HCT116 (cell line): ENCODE measurements at regions not wholly inside any gene's neighbourhood (a gene's known extent, or its start where the extent isn't known, plus 50 kb on each side); places are given as distances from the start of the nearest gene placed in this dataset.

Experiments
- ATAC-seq: fragments of 200-7000 bp; cut with Tn5 transposase; 2 replicates; pipeline ENCODE4 v1.9.1; 2020; ENCODE audit warnings: mild to moderate bottlenecking, moderate library complexity
- BruUV-seq: library from RNA; stranded (reverse); fragments of 400-500 nt; replicated peaks from 2 replicates; lab custom pipeline; 2021; lab: Mats Ljungman, UMichigan
- CTCF ChIA-PET: fragments of 300-600 bp; sonication (Branson Sonifier 250); formaldehyde crosslinking; loops from one replicate; lab custom pipeline; 2021; ENCODE audit warnings: antibody characterized with exemption; lab: Charles Lee
- POLR2A ChIA-PET: fragments of 300-600, 350-600 bp; sonication (Branson Sonifier 250); formaldehyde crosslinking; loops from one replicate; lab custom pipeline; 2021; ENCODE audit warnings: antibody characterized with exemption; lab: Charles Lee
- RAD21 ChIA-PET, 2 experiments: fragments of 300-600 bp; sonication (Branson Sonifier 250); formaldehyde crosslinking; loops; one replicate each; lab custom pipeline; 2023; ENCODE audit warnings: low total read pairs in 2 of 2; ENCODE audit not compliant: uncharacterized antibody in 2 of 2, unreplicated experiment in 2 of 2, low non-redundant PET in 1 of 2; lab: Charles Lee
- DNase-seq: peaks from one replicate; pipeline ENCODE4 v3.0.0-alpha.2; 2010; ENCODE audit warnings: low read depth, low spot score
- H2AFZ ChIP-seq: fragments of 200-600 bp; shearing (Covaris generic), sonication (generic); 2 replicates; pipeline ENCODE4 v1.6.1; 2017; ENCODE audit warnings: low read depth, mixed run types, mixed read lengths, antibody characterized with exemption, low read length; ENCODE audit not compliant: poor library complexity, severe bottlenecking
- H3K27ac ChIP-seq: 2 replicates; pipeline ENCODE4 v1.5.1; 2012; ENCODE audit warnings: low read depth, low read length
- H3K27me3 ChIP-seq: fragments of 200-600 bp; sonication (generic); 2 replicates; pipeline ENCODE4 v1.6.1; 2016; ENCODE audit warnings: mixed run types, low read length, mixed read lengths; ENCODE audit not compliant: insufficient read depth
- H3K36me3 ChIP-seq, 2 experiments: fragments of 200-500 bp in 1 of 2; fragments of 200-600 bp in 1 of 2; sonication (Bioruptor generic) in 1 of 2; sonication (generic) in 1 of 2; 2 replicates each; pipeline versions ENCODE4 v1.5.1 to v1.6.1; 2014 to 2016; ENCODE audit warnings: low read length in 2 of 2, inconsistent platforms in 1 of 2, mixed read lengths in 1 of 2, mixed run types in 1 of 2; ENCODE audit not compliant: insufficient read depth in 2 of 2, control insufficient read depth in 1 of 2
- H3K4me1 ChIP-seq, 2 experiments: fragments of 200-600 bp in 1 of 2; sonication (generic) in 1 of 2; 2 replicates each; pipeline versions ENCODE4 v1.5.1 to v1.6.1; 2012 to 2017; ENCODE audit warnings: low read length in 2 of 2, inconsistent platforms in 1 of 2, mild to moderate bottlenecking in 1 of 2, mixed read lengths in 1 of 2, mixed run types in 1 of 2, moderate library complexity in 1 of 2; ENCODE audit not compliant: insufficient read depth in 2 of 2, control insufficient read depth in 1 of 2
- H3K4me2 ChIP-seq: fragments of 200-600 bp; sonication (generic); 2 replicates; pipeline ENCODE4 v1.6.1; 2017; ENCODE audit warnings: mixed run types, low read length, mixed read lengths
- H3K4me3 ChIP-seq, 2 experiments: fragments of 200-600 bp in 1 of 2; sonication (generic) in 1 of 2; replicated peaks in 1 of 2; 2 replicates each; pipeline ENCODE4 v1.5.1; 2011 to 2016; ENCODE audit warnings: low read length in 2 of 2, control low read depth in 1 of 2, low read depth in 1 of 2, mild to moderate bottlenecking in 1 of 2, mixed read lengths in 1 of 2, mixed run types in 1 of 2
- H3K79me2 ChIP-seq: fragments of 200-600 bp; sonication (generic); 2 replicates; pipeline ENCODE4 v1.6.1; 2017; ENCODE audit warnings: mild to moderate bottlenecking, mixed run types, low read length, moderate library complexity, mixed read lengths; ENCODE audit not compliant: insufficient read depth
- H3K9ac ChIP-seq: fragments of 200-600 bp; sonication (generic); 2 replicates; pipeline ENCODE4 v1.6.1; 2016; ENCODE audit warnings: low read length, mixed read lengths
- H3K9me2 ChIP-seq: fragments of 200-600 bp; sonication (generic), shearing (Covaris generic); 2 replicates; pipeline ENCODE4 v1.6.1; 2017; ENCODE audit warnings: mixed run types, mild to moderate bottlenecking, moderate library complexity; ENCODE audit not compliant: insufficient read depth
- H3K9me3 ChIP-seq, 2 experiments: fragments of 200-500 bp in 1 of 2; fragments of 200-600 bp in 1 of 2; sonication (Bioruptor generic) in 1 of 2; sonication (generic) in 1 of 2; 2 replicates each; pipeline ENCODE4 v1.6.1; 2014 to 2017; ENCODE audit warnings: low read length in 2 of 2, mixed read lengths in 2 of 2, inconsistent platforms in 1 of 2, low read depth in 1 of 2, mild to moderate bottlenecking in 1 of 2, mixed run types in 1 of 2, moderate library complexity in 1 of 2; ENCODE audit not compliant: control insufficient read depth in 1 of 2, insufficient read depth in 1 of 2
- H4K20me1 ChIP-seq: fragments of 200-600 bp; sonication (generic), shearing (Covaris generic); 2 replicates; pipeline ENCODE4 v1.6.1; 2017; ENCODE audit warnings: mixed run types, mild to moderate bottlenecking, moderate library complexity; ENCODE audit not compliant: insufficient read depth
- CBX3 ChIP-seq: IDR thresholded peaks from 2 replicates; pipeline ENCODE4 v1.6.1; 2012; ENCODE audit warnings: low read depth
- CEBPB ChIP-seq: IDR thresholded peaks from 2 replicates; pipeline ENCODE4 v1.6.1; 2012; ENCODE audit warnings: low read depth
- EGR1 ChIP-seq: IDR thresholded peaks from 2 replicates; pipeline ENCODE4 v1.6.1; 2012; ENCODE audit warnings: low read depth
- ELF1 ChIP-seq: IDR thresholded peaks from 2 replicates; pipeline ENCODE4 v1.6.1; 2012; ENCODE audit warnings: low read depth, borderline replicate concordance
- EZH2 ChIP-seq: fragments of 200-600 bp; sonication (generic); IDR thresholded peaks from 2 replicates; pipeline ENCODE4 v1.6.1; 2017; ENCODE audit warnings: antibody characterized with exemption, mixed run types
- FOSL1 ChIP-seq: IDR thresholded peaks from 2 replicates; pipeline ENCODE4 v1.6.1; 2012; ENCODE audit warnings: low read depth
- JUND ChIP-seq: IDR thresholded peaks from 2 replicates; pipeline ENCODE4 v1.6.1; 2012
- POLR2A ChIP-seq: IDR thresholded peaks from 2 replicates; pipeline ENCODE4 v1.7.0; 2011; ENCODE audit warnings: borderline replicate concordance; ENCODE audit not compliant: insufficient read depth, insufficient read length; ENCODE audit errors: extremely low read depth
- POLR2AphosphoS5 ChIP-seq: IDR thresholded peaks from 2 replicates; pipeline ENCODE4 v1.6.1; 2011; ENCODE audit warnings: mild to moderate bottlenecking, low read depth, low read length, moderate library complexity
- RAD21 ChIP-seq: IDR thresholded peaks from 2 replicates; pipeline ENCODE4 v1.6.1; 2012; ENCODE audit warnings: low read depth, mild to moderate bottlenecking
- SIN3A ChIP-seq: IDR thresholded peaks from 2 replicates; pipeline ENCODE4 v1.6.1; 2012; ENCODE audit warnings: low read depth
- SP1 ChIP-seq: IDR thresholded peaks from 2 replicates; pipeline ENCODE4 v1.6.1; 2012; ENCODE audit warnings: low read depth
- SRF ChIP-seq: IDR thresholded peaks from 2 replicates; pipeline ENCODE4 v1.6.1; 2012; ENCODE audit warnings: low read depth
- ZFX ChIP-seq: fragments of 450-650 bp; IDR thresholded peaks from 2 replicates; pipeline ENCODE4 v1.6.1; 2017
- ZNF274 ChIP-seq: fragments of 200-500 bp; sonication (Bioruptor generic); IDR thresholded peaks from 2 replicates; pipeline ENCODE4 v1.6.1; 2014; ENCODE audit warnings: mild to moderate bottlenecking, low read depth, low read length, inconsistent platforms
- intact Hi-C: fragments of 100-400 bp; cut with micrococcal nuclease; formaldehyde crosslinking; loops from 2 replicates; pipeline ENCODE4 v1.10.0; 2022
- TF ChIP-seq, protein P1 (sequence below): IDR thresholded peaks from 2 replicates; pipeline ENCODE4 v1.6.1; 2012
- TF ChIP-seq, protein P2 (sequence below), 3 experiments: fragments of 200-600 bp in 1 of 3; sonication (generic) in 1 of 3; IDR thresholded peaks in 2 of 3; conservative IDR thresholded peaks in 1 of 3; 2 replicates each; pipeline ENCODE4 v1.5.1; 2012 to 2017; ENCODE audit warnings: low read depth in 2 of 3, low read length in 2 of 3, antibody characterized with exemption in 1 of 3, borderline replicate concordance in 1 of 3, control low read depth in 1 of 3, mild to moderate bottlenecking in 1 of 3, mixed read lengths in 1 of 3, mixed run types in 1 of 3, moderate library complexity in 1 of 3; ENCODE audit not compliant: insufficient read depth in 1 of 3
- TF ChIP-seq, protein P3 (sequence below): IDR thresholded peaks from 2 replicates; pipeline ENCODE4 v1.6.1; 2011; ENCODE audit warnings: mild to moderate bottlenecking, low read length, moderate library complexity; ENCODE audit not compliant: insufficient replicate concordance; ENCODE audit errors: extremely low read depth
- TF ChIP-seq, protein P4 (sequence below): IDR thresholded peaks from 2 replicates; pipeline ENCODE4 v1.6.1; 2012; ENCODE audit warnings: low read depth

DNA sequence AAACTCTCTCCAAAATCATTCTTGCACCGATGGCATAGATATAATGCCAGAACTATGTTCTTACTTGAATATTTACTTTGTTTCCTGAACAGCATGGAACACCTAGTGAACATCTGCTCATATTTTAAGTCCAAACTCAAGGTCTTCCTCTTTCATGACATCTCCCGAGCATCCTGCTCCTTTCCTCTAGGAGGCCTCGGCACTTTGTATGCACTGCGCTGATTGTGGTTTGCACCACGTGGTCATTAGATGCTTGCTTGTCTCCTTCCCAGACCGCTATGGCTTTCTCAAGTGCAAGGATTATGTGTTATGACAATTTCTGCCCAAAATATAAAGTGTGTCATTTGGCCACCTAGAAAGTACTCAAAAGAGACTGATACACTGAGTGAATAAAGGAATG lies 912.0 kb downstream of the GALC start:
- RAD21 ChIA-PET = no interaction called here
- Histone ChIP-seq H3K9me2 (no peaks in the 10 kb centered on the region), H4K20me1 (no peaks in the 10 kb centered on the region), H3K27ac (no peak overlapping the region), H2AFZ (no peak overlapping the region), H3K4me2 (no peak overlapping the region), H3K27me3 (no peaks in the 10 kb centered on the region), H3K9me3 (peaks cover 16 to 19% of the 10 kb centered on the region in 2 experiments; a peak in 2 of 4 replicates), H3K4me3 (no peak overlapping the region), H3K36me3 (no peaks in the 10 kb centered on the region), H3K4me1 (no peaks in the 10 kb centered on the region), H3K79me2 (no peaks in the 10 kb centered on the region), H3K9ac (no peak overlapping the region)
- POLR2A ChIA-PET = no interaction called here
- TF ChIP-seq RAD21 (no peak), ELF1 (no peak), POLR2A (no peak), SIN3A (no peak), SP1 (no peak), ZNF274 (no peak), POLR2AphosphoS5 (no peak), ZFX (no peak), CEBPB (no peak), EGR1 (no peak), FOSL1 (no peak), EZH2 (no peak), JUND (no peak), CBX3 (no peak), SRF (no peak)
- TF ChIP-seq, protein P1, sequence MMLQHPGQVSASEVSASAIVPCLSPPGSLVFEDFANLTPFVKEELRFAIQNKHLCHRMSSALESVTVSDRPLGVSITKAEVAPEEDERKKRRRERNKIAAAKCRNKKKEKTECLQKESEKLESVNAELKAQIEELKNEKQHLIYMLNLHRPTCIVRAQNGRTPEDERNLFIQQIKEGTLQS = no peak
- TF ChIP-seq, protein P2, sequence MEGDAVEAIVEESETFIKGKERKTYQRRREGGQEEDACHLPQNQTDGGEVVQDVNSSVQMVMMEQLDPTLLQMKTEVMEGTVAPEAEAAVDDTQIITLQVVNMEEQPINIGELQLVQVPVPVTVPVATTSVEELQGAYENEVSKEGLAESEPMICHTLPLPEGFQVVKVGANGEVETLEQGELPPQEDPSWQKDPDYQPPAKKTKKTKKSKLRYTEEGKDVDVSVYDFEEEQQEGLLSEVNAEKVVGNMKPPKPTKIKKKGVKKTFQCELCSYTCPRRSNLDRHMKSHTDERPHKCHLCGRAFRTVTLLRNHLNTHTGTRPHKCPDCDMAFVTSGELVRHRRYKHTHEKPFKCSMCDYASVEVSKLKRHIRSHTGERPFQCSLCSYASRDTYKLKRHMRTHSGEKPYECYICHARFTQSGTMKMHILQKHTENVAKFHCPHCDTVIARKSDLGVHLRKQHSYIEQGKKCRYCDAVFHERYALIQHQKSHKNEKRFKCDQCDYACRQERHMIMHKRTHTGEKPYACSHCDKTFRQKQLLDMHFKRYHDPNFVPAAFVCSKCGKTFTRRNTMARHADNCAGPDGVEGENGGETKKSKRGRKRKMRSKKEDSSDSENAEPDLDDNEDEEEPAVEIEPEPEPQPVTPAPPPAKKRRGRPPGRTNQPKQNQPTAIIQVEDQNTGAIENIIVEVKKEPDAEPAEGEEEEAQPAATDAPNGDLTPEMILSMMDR (IDR thresholded peaks at IDR 0.05 in 2 of 3, conservative IDR thresholded peaks at IDR 0.05 in 1 of 3; ENCODE audit: borderline replicate concordance in 1 of 3, insufficient read depth in 1 of 3, low read depth in 2 of 3, low read length in 2 of 3) = no peak
- TF ChIP-seq, protein P3, sequence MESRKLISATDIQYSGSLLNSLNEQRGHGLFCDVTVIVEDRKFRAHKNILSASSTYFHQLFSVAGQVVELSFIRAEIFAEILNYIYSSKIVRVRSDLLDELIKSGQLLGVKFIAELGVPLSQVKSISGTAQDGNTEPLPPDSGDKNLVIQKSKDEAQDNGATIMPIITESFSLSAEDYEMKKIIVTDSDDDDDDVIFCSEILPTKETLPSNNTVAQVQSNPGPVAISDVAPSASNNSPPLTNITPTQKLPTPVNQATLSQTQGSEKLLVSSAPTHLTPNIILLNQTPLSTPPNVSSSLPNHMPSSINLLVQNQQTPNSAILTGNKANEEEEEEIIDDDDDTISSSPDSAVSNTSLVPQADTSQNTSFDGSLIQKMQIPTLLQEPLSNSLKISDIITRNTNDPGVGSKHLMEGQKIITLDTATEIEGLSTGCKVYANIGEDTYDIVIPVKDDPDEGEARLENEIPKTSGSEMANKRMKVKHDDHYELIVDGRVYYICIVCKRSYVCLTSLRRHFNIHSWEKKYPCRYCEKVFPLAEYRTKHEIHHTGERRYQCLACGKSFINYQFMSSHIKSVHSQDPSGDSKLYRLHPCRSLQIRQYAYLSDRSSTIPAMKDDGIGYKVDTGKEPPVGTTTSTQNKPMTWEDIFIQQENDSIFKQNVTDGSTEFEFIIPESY = no peak
- TF ChIP-seq, protein P4, sequence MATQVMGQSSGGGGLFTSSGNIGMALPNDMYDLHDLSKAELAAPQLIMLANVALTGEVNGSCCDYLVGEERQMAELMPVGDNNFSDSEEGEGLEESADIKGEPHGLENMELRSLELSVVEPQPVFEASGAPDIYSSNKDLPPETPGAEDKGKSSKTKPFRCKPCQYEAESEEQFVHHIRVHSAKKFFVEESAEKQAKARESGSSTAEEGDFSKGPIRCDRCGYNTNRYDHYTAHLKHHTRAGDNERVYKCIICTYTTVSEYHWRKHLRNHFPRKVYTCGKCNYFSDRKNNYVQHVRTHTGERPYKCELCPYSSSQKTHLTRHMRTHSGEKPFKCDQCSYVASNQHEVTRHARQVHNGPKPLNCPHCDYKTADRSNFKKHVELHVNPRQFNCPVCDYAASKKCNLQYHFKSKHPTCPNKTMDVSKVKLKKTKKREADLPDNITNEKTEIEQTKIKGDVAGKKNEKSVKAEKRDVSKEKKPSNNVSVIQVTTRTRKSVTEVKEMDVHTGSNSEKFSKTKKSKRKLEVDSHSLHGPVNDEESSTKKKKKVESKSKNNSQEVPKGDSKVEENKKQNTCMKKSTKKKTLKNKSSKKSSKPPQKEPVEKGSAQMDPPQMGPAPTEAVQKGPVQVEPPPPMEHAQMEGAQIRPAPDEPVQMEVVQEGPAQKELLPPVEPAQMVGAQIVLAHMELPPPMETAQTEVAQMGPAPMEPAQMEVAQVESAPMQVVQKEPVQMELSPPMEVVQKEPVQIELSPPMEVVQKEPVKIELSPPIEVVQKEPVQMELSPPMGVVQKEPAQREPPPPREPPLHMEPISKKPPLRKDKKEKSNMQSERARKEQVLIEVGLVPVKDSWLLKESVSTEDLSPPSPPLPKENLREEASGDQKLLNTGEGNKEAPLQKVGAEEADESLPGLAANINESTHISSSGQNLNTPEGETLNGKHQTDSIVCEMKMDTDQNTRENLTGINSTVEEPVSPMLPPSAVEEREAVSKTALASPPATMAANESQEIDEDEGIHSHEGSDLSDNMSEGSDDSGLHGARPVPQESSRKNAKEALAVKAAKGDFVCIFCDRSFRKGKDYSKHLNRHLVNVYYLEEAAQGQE = no peak
- CTCF ChIA-PET = no interaction called here
- intact Hi-C loops = no loop called here
- DNase-seq (no peak), ATAC-seq (no peak)
- BruUV-seq = no TSS peak
